GM23338 (cell line): ENCODE measurements at regions not wholly inside any gene's neighbourhood (a gene's known extent, or its start where the extent isn't known, plus 50 kb on each side); places are given as distances from the start of the nearest gene placed in this dataset.

Experiments
- ATAC-seq: fragments of 200-7000 bp; cut with Tn5 transposase; 3 replicates; pipeline ENCODE4 v1.9.1; 2020
- DNase-seq: peaks from one replicate; pipeline ENCODE4 v3.0.0-alpha.2; 2015; ENCODE audit warnings: low spot score
- H2AFZ ChIP-seq: fragments of 200-600 bp; sonication (generic); 2 replicates; pipeline ENCODE4 v1.8.0; 2016; ENCODE audit warnings: antibody characterized with exemption, mild to moderate bottlenecking, moderate library complexity
- H3F3A ChIP-seq: fragments of 200-600 bp; sonication (generic); replicated peaks from 2 replicates; pipeline ENCODE4 v1.8.0; 2017; ENCODE audit warnings: antibody characterized with exemption, mixed run types, low read depth
- H3K27ac ChIP-seq: fragments of 200-600 bp; sonication (generic); 2 replicates; pipeline ENCODE4 v1.6.1; 2016; ENCODE audit warnings: low read depth
- H3K27me3 ChIP-seq: fragments of 200-600 bp; sonication (generic); 2 replicates; pipeline ENCODE4 v1.8.0; 2016; ENCODE audit warnings: mild to moderate bottlenecking, mixed run types, moderate library complexity; ENCODE audit not compliant: insufficient read depth
- H3K36me3 ChIP-seq: fragments of 200-600 bp; sonication (generic); 2 replicates; pipeline ENCODE4 v1.8.0; 2016; ENCODE audit warnings: mild to moderate bottlenecking; ENCODE audit not compliant: insufficient read depth
- H3K4me1 ChIP-seq: fragments of 200-600 bp; sonication (generic); 2 replicates; pipeline ENCODE4 v1.8.0; 2016; ENCODE audit warnings: mild to moderate bottlenecking, moderate library complexity; ENCODE audit not compliant: insufficient read depth
- H3K4me2 ChIP-seq: fragments of 200-600 bp; sonication (generic); 2 replicates; pipeline ENCODE4 v1.7.1; 2017; ENCODE audit warnings: mixed run types
- H3K4me3 ChIP-seq: fragments of 200-600 bp; sonication (generic); 2 replicates; pipeline ENCODE4 v1.6.1; 2016; ENCODE audit warnings: mixed run types
- H3K79me2 ChIP-seq: fragments of 200-600 bp; sonication (generic); replicated peaks from 2 replicates; pipeline ENCODE4 v1.8.0; 2017; ENCODE audit warnings: mild to moderate bottlenecking; ENCODE audit not compliant: insufficient read depth
- H3K9me2 ChIP-seq: fragments of 200-600 bp; sonication (generic); 2 replicates; pipeline ENCODE4 v1.8.0; 2017; ENCODE audit not compliant: insufficient read depth
- H4K20me1 ChIP-seq: fragments of 200-600 bp; sonication (generic); replicated peaks from 2 replicates; pipeline ENCODE4 v1.8.0; 2017; ENCODE audit warnings: mild to moderate bottlenecking; ENCODE audit not compliant: insufficient read depth
- H3K27ac Mint-ChIP-seq: 2 replicates; pipeline ENCODE4 v1.8.0; 2020; ENCODE audit warnings: inconsistent platforms, mild to moderate bottlenecking, moderate library complexity, mixed read lengths
- H3K27me3 Mint-ChIP-seq: 3 replicates; pipeline ENCODE4 v1.8.0; 2022; ENCODE audit warnings: low read depth, mild to moderate bottlenecking, moderate library complexity, mixed read lengths, inconsistent platforms; ENCODE audit not compliant: insufficient read depth, poor library complexity
- H3K36me3 Mint-ChIP-seq: 3 replicates; pipeline ENCODE4 v1.8.0; 2021; ENCODE audit warnings: low read depth, mild to moderate bottlenecking, inconsistent platforms, moderate library complexity, mixed read lengths
- H3K4me1 Mint-ChIP-seq: 3 replicates; pipeline ENCODE4 v1.8.0; 2020; ENCODE audit warnings: mild to moderate bottlenecking, inconsistent platforms, mixed read lengths
- H3K4me3 Mint-ChIP-seq: 3 replicates; pipeline ENCODE4 v1.8.0; 2021; ENCODE audit warnings: moderate library complexity, mild to moderate bottlenecking, inconsistent platforms, mixed read lengths
- H3K9me3 Mint-ChIP-seq: 3 replicates; pipeline ENCODE4 v1.8.0; 2020; ENCODE audit warnings: moderate library complexity, mild to moderate bottlenecking, inconsistent platforms, mixed read lengths
- CREB1 ChIP-seq: fragments of 250-450 bp; sonication (Bioruptor Pico); IDR thresholded peaks from 2 replicates; pipeline ENCODE4 v1.5.0; 2020; ENCODE audit warnings: low read depth, mild to moderate bottlenecking, moderate library complexity
- CTCF ChIP-seq, 2 experiments: fragments of 200-600 bp in 1 of 2; sonication (generic) in 1 of 2; conservative IDR thresholded peaks; 2 replicates each; pipeline versions ENCODE4 v1.5.1 to v1.6.1; 2016 to 2017; ENCODE audit warnings: antibody characterized with exemption in 2 of 2, low read depth in 2 of 2, mild to moderate bottlenecking in 2 of 2, moderate library complexity in 1 of 2
- ETS1 ChIP-seq: IDR thresholded peaks from 2 replicates; pipeline ENCODE4 v1.6.1; 2016; ENCODE audit warnings: antibody characterized with exemption
- EZH2 ChIP-seq: fragments of 200-600 bp; sonication (generic); IDR thresholded peaks from one replicate; pipeline ENCODE4 v1.8.0; 2017; ENCODE audit warnings: antibody characterized with exemption, mild to moderate bottlenecking, low read depth; ENCODE audit not compliant: unreplicated experiment
- JUNB ChIP-seq: IDR thresholded peaks from one replicate; pipeline ENCODE4 v1.6.1; 2016; ENCODE audit warnings: antibody characterized with exemption; ENCODE audit not compliant: unreplicated experiment
- POLR2AphosphoS5 ChIP-seq: IDR thresholded peaks from 2 replicates; pipeline ENCODE4 v1.6.1; 2016; ENCODE audit warnings: antibody characterized with exemption, low read depth
- ZNF114 ChIP-seq: fragments of 250-450 bp; sonication (Bioruptor Pico); IDR thresholded peaks from 2 replicates; pipeline ENCODE4 v1.5.0; 2020; ENCODE audit warnings: mild to moderate bottlenecking, moderate library complexity
- ZNF462 ChIP-seq: fragments of 250-450 bp; sonication (Bioruptor Pico); IDR thresholded peaks from 2 replicates; pipeline ENCODE4 v1.5.0; 2020; ENCODE audit warnings: mild to moderate bottlenecking, moderate library complexity

GRCh38 chr4:4709736-4710135, 149.7 kb upstream of the MSX1 start:
- no peaks in the 10 kb centered on the region for H3K27me3 ChIP-seq
- no peak overlapping the region for H3K4me3 Mint-ChIP-seq

More at GRCh38 chr4:4709736-4710135, 149.7 kb upstream of the MSX1 start:
- Histone ChIP-seq H3K36me3 (no peaks in the 10 kb centered on the region), H4K20me1 (peaks cover 8% of the 10 kb centered on the region; the same call in 1 of the 2 replicates), H3K4me1 (no peaks in the 10 kb centered on the region), H2AFZ (no peak overlapping the region), H3K4me3 (no peak overlapping the region), H3F3A (no peaks in the 10 kb centered on the region), H3K79me2 (no peaks in the 10 kb centered on the region), H3K9me2 (no peaks in the 10 kb centered on the region), H3K27ac (no peak overlapping the region), H3K4me2 (no peak overlapping the region)
- TF ChIP-seq ETS1 (no peak), ZNF114 (CRISPR knock-in tag) (no peak), CREB1 (CRISPR knock-in tag) (no peak), JUNB (no peak), CTCF (conservative IDR thresholded peaks at IDR 0.05; ENCODE audit: low read depth in 2 of 2) (no peak), ZNF462 (CRISPR knock-in tag) (no peak), EZH2 (no peak), POLR2AphosphoS5 (no peak)
- Mint-ChIP-seq H3K9me3 (no peaks in the 10 kb centered on the region), H3K27me3 (peaks cover 2% of the 10 kb centered on the region), H3K27ac (no peak overlapping the region), H3K36me3 (no peaks in the 10 kb centered on the region), H3K4me1 (peaks cover 4% of the 10 kb centered on the region; the same call in 2 of the 3 replicates)
- DNase-seq: no peak
- ATAC-seq: no peak
